ENCODE measurements at regions not wholly inside any gene's neighbourhood (a gene's known extent, or its start where the extent isn't known, plus 50 kb on each side); places are given as distances from the start of the nearest gene placed in this dataset.

DNA sequence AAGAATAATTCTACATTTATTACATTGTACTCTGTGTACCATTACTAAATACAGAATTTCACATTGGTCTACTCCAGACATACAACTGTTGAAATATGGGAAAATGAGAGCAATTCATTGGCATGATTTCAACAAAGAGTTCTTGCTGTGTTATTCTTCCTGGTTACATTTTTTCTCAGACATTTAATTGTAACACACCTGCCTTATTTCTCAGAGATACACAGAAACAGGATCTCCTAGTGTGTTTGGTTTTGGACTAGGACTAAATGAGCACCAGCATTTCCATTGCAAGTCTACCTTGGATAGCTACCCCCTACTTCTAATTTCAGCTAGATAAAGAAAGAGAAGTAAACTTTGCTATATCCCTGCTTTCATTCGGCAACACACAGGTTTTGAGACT, 274.3 kb upstream of the CNTN4 start:
- DNase-seq (ENCODE audit: low spot score), result no peak
- Histone ChIP-seq H3K36me3 (ENCODE audit: insufficient read depth, low read length, poor library complexity, severe bottlenecking) (no peaks in the 10 kb centered on the region), H3K27ac (ENCODE audit: low read depth, low read length, poor library complexity, severe bottlenecking) (no peak overlapping the region), H3K9me3 (ENCODE audit: low read depth, low read length, poor library complexity, severe bottlenecking) (no peaks in the 10 kb centered on the region), H3K4me1 (ENCODE audit: insufficient read depth, low read length, poor library complexity, severe bottlenecking) (no peaks in the 10 kb centered on the region), H3K27me3 (replicated peaks; ENCODE audit: insufficient read depth, low read depth, low read length, poor library complexity) (no peaks in the 10 kb centered on the region), H3K4me3 (ENCODE audit: low read depth, low read length, poor library complexity, severe bottlenecking) (no peak overlapping the region)
- BruUV-seq (replicated peaks), result no TSS peak
- no peak for TF ChIP-seq EZH2 (IDR thresholded peaks at IDR 0.05; ENCODE audit: borderline replicate concordance, low read depth, low read length, poor library complexity, severe bottlenecking)
- TF ChIP-seq, protein P1, sequence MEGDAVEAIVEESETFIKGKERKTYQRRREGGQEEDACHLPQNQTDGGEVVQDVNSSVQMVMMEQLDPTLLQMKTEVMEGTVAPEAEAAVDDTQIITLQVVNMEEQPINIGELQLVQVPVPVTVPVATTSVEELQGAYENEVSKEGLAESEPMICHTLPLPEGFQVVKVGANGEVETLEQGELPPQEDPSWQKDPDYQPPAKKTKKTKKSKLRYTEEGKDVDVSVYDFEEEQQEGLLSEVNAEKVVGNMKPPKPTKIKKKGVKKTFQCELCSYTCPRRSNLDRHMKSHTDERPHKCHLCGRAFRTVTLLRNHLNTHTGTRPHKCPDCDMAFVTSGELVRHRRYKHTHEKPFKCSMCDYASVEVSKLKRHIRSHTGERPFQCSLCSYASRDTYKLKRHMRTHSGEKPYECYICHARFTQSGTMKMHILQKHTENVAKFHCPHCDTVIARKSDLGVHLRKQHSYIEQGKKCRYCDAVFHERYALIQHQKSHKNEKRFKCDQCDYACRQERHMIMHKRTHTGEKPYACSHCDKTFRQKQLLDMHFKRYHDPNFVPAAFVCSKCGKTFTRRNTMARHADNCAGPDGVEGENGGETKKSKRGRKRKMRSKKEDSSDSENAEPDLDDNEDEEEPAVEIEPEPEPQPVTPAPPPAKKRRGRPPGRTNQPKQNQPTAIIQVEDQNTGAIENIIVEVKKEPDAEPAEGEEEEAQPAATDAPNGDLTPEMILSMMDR (conservative IDR thresholded peaks at IDR 0.05; ENCODE audit: low read depth, low read length), result no peak
- ChIA-PET CTCF (no interaction called here), POLR2A (ENCODE audit: low non-redundant PET) (no interaction called here)
- intact Hi-C loops (cut with micrococcal nuclease; ENCODE audit: unreplicated experiment), result no loop called here

DNA sequence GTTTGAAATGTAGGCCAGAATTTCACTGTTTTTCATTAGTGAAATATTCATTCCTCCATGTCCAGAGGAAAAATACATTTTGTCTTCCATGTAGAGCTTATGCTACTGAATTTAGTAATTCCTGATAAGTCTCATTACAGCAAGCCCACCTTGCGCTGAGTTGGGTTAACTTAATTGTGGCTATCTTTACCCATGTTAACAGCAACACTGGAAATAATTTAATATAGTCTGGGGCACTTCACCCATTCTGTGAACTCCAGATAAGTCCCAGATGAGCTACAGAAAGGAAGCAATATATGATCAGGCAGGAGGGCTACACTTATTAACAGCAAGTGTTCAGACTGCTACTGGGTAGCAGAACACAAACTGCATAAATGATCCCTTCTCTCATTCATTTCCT, 270.1 kb upstream of the CNTN4 start:
- H3K9me3 ChIP-seq (ENCODE audit: low read depth, low read length, poor library complexity, severe bottlenecking), result no peaks in the 10 kb centered on the region

DNA sequence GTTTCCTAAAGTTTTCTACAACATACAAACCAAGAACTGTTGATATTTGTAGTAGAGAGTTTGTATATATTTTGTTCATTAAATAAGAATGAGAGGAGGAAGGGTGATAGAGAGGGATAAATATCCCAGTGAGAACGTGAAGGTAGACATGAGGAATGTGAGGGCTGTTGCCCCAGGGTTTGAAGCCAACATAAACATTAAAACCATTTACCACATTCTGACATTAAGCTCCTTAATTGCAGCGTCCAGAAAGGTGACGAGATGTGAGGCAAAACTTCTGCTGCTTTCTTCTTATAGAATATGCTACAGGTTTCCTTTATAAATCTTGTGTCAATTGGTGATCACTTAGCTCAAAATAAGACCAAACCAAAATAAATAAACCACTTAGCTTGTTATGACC, 267.8 kb upstream of the CNTN4 start:
- Histone ChIP-seq H3K4me3 (ENCODE audit: low read depth, low read length, poor library complexity, severe bottlenecking) (no peak overlapping the region), H3K27me3 (replicated peaks; ENCODE audit: insufficient read depth, low read depth, low read length, poor library complexity) (no peaks in the 10 kb centered on the region), H3K27ac (ENCODE audit: low read depth, low read length, poor library complexity, severe bottlenecking) (no peak overlapping the region), H3K4me1 (ENCODE audit: insufficient read depth, low read length, poor library complexity, severe bottlenecking) (no peaks in the 10 kb centered on the region), H3K36me3 (ENCODE audit: insufficient read depth, low read length, poor library complexity, severe bottlenecking) (no peaks in the 10 kb centered on the region), H3K9me3 (ENCODE audit: low read depth, low read length, poor library complexity, severe bottlenecking) (no peaks in the 10 kb centered on the region)
- ChIA-PET POLR2A (ENCODE audit: low non-redundant PET) (no interaction called here), CTCF (no interaction called here)
- intact Hi-C loops (cut with micrococcal nuclease; ENCODE audit: unreplicated experiment), result no loop called here
- TF ChIP-seq, protein P1 (conservative IDR thresholded peaks at IDR 0.05; ENCODE audit: low read depth, low read length), result no peak
- no peak for TF ChIP-seq EZH2 (IDR thresholded peaks at IDR 0.05; ENCODE audit: borderline replicate concordance, low read depth, low read length, poor library complexity, severe bottlenecking)
- DNase-seq (ENCODE audit: low spot score), result no peak
- BruUV-seq (replicated peaks), result no TSS peak

More for the DNA sequence above, 270.1 kb upstream of the CNTN4 start:
- intact Hi-C loops (cut with micrococcal nuclease; ENCODE audit: unreplicated experiment), result no loop called here
- no TSS peak for BruUV-seq (replicated peaks)
- no peaks in the 10 kb centered on the region for H3K27me3 ChIP-seq (replicated peaks; ENCODE audit: insufficient read depth, low read depth, low read length, poor library complexity)
- H3K4me3 ChIP-seq (ENCODE audit: low read depth, low read length, poor library complexity, severe bottlenecking), result no peak overlapping the region
- POLR2A ChIA-PET (ENCODE audit: low non-redundant PET), result no interaction called here
- no peak for TF ChIP-seq EZH2 (IDR thresholded peaks at IDR 0.05; ENCODE audit: borderline replicate concordance, low read depth, low read length, poor library complexity, severe bottlenecking)
- TF ChIP-seq, protein P1 (conservative IDR thresholded peaks at IDR 0.05; ENCODE audit: low read depth, low read length), result no peak
- CTCF ChIA-PET, result no interaction called here
- H3K36me3 ChIP-seq (ENCODE audit: insufficient read depth, low read length, poor library complexity, severe bottlenecking), result no peaks in the 10 kb centered on the region
- no peak for DNase-seq (ENCODE audit: low spot score)
- no peak overlapping the region for H3K27ac ChIP-seq (ENCODE audit: low read depth, low read length, poor library complexity, severe bottlenecking)
- no peaks in the 10 kb centered on the region for H3K4me1 ChIP-seq (ENCODE audit: insufficient read depth, low read length, poor library complexity, severe bottlenecking)

Data from A673 (cell line).